HEK293T (cell line): ENCODE measurements at regions not wholly inside any gene's neighbourhood (a gene's known extent, or its start where the extent isn't known, plus 50 kb on each side); places are given as distances from the start of the nearest gene placed in this dataset.

Experiments
- CTCF ChIA-PET: fragments of 350-600 bp; formaldehyde crosslinking; extraction: SDS; loops from one replicate; lab custom pipeline; 2021; ENCODE audit warnings: antibody characterized with exemption, inconsistent platforms; lab: Yijun Ruan, JAX
- POLR2A ChIA-PET: fragments of 350-600 bp; formaldehyde crosslinking; extraction: SDS; loops from one replicate; lab custom pipeline; 2020; ENCODE audit warnings: antibody characterized with exemption, inconsistent platforms; lab: Yijun Ruan, JAX
- DNase-seq: peaks from one replicate; pipeline ENCODE4 v3.0.0; 2012; ENCODE audit warnings: mixed read lengths; ENCODE audit errors: extremely low spot score
- ARNT ChIP-seq: fragments of 450-650 bp; IDR thresholded peaks from 2 replicates; pipeline ENCODE4 v1.6.1; 2017; ENCODE audit warnings: mild to moderate bottlenecking
- BHLHE40 ChIP-seq: fragments of 450-650 bp; IDR thresholded peaks from 2 replicates; pipeline ENCODE4 v1.6.1; 2016; ENCODE audit warnings: mild to moderate bottlenecking, moderate library complexity, borderline replicate concordance
- CTBP1 ChIP-seq: fragments of 450-650 bp; IDR thresholded peaks from 2 replicates; pipeline ENCODE4 v1.6.1; 2016; ENCODE audit warnings: borderline replicate concordance
- ELF4 ChIP-seq: fragments of 450-650 bp; IDR thresholded peaks from 2 replicates; pipeline ENCODE4 v1.6.1; 2017; ENCODE audit warnings: antibody characterized with exemption
- FOXA1 ChIP-seq: fragments of 450-650 bp; IDR thresholded peaks from 2 replicates; pipeline ENCODE4 v1.6.1; 2016; ENCODE audit warnings: mild to moderate bottlenecking
- FOXK2 ChIP-seq: fragments of 450-650 bp; IDR thresholded peaks from 2 replicates; pipeline ENCODE4 v1.6.1; 2016; ENCODE audit warnings: mild to moderate bottlenecking
- FOXM1 ChIP-seq: fragments of 450-650 bp; IDR thresholded peaks from 2 replicates; pipeline ENCODE4 v1.6.1; 2017; ENCODE audit warnings: mild to moderate bottlenecking, borderline replicate concordance
- HDGF ChIP-seq: fragments of 450-650 bp; IDR thresholded peaks from 2 replicates; pipeline ENCODE4 v1.6.1; 2017; ENCODE audit warnings: antibody characterized with exemption, borderline replicate concordance
- L3MBTL2 ChIP-seq: fragments of 450-650 bp; conservative IDR thresholded peaks from 2 replicates; pipeline ENCODE4 v1.6.1; 2016; ENCODE audit warnings: mild to moderate bottlenecking
- LEF1 ChIP-seq: fragments of 450-650 bp; IDR thresholded peaks from 2 replicates; pipeline ENCODE4 v1.6.1; 2017; ENCODE audit warnings: mild to moderate bottlenecking, borderline replicate concordance
- NFRKB ChIP-seq: fragments of 450-650 bp; IDR thresholded peaks from 2 replicates; pipeline ENCODE4 v1.6.1; 2016; ENCODE audit warnings: mild to moderate bottlenecking, moderate library complexity
- SP1 ChIP-seq: fragments of 450-650 bp; IDR thresholded peaks from 2 replicates; pipeline ENCODE4 v1.6.1; 2017
- SUZ12 ChIP-seq: fragments of 450-650 bp; IDR thresholded peaks from 2 replicates; pipeline ENCODE4 v1.6.1; 2016; ENCODE audit warnings: mild to moderate bottlenecking
- TARDBP ChIP-seq: fragments of 450-650 bp; IDR thresholded peaks from 2 replicates; pipeline ENCODE4 v1.6.1; 2016
- ZNF384 ChIP-seq: fragments of 450-650 bp; IDR thresholded peaks from 2 replicates; pipeline ENCODE4 v1.6.1; 2016
- TF ChIP-seq, protein P1 (sequence below): fragments of 450-650 bp; IDR thresholded peaks from 2 replicates; pipeline ENCODE4 v1.6.1; 2016

DNA sequence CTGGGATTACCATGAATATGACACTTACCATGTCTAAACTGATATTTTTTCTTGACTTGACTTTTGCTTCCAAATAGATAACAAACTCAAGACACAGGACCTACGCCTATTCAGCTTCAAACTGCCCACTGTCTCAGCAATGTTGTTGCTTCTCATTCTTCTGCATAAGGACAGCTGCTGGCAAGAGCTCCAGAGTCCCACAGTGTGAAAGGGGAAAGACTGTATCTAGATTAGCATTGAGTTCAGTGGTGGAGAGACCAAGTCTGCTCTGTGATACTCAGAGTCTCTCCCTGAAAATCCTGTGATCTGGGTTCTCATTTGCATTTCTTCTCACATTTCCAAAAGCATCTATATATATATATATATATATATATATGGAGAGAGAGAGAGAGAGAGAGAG lies 247.9 kb upstream of the NT5C1B start:
- CTCF ChIA-PET: no interaction called here
- POLR2A ChIA-PET: no interaction called here
- DNase-seq: no peak
- TF ChIP-seq TARDBP: no peak
- no peak for TF ChIP-seq ZNF384
- TF ChIP-seq BHLHE40: no peak
- no peak for TF ChIP-seq FOXA1
- TF ChIP-seq CTBP1: no peak
- TF ChIP-seq HDGF: no peak
- no peak for TF ChIP-seq ARNT
- TF ChIP-seq NFRKB: no peak
- no peak for TF ChIP-seq FOXM1
- TF ChIP-seq, protein P1, sequence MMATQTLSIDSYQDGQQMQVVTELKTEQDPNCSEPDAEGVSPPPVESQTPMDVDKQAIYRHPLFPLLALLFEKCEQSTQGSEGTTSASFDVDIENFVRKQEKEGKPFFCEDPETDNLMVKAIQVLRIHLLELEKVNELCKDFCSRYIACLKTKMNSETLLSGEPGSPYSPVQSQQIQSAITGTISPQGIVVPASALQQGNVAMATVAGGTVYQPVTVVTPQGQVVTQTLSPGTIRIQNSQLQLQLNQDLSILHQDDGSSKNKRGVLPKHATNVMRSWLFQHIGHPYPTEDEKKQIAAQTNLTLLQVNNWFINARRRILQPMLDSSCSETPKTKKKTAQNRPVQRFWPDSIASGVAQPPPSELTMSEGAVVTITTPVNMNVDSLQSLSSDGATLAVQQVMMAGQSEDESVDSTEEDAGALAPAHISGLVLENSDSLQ: no peak
- no peak for TF ChIP-seq ELF4
- no peak for TF ChIP-seq FOXK2
- no peak for TF ChIP-seq SP1
- TF ChIP-seq SUZ12: no peak
- no peak for TF ChIP-seq L3MBTL2
- TF ChIP-seq LEF1: no peak

DNA sequence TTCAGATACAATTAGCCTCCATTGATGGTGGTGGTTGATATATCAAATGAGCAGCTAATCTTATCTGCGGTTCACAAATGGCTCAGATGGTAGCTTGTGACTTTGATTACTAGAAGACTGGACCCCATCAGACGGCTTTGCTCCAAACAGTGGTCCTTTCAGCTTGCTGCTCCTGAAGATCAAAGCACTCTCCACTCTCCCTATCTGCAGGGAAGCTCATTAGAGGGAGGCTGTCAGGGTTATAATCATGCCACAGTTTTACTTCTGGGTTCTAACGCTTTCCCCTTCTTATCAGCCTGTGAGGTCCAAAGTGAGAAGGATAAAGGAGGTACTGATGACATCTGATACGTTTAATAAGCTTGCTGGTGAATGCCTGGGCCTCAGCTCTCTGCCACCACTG lies 247.1 kb upstream of the NT5C1B start:
- POLR2A ChIA-PET: no interaction called here
- TF ChIP-seq CTBP1 (no peak), ARNT (no peak), ELF4 (no peak), NFRKB (no peak), SUZ12 (no peak)
- DNase-seq: no peak
- CTCF ChIA-PET: interaction anchor here (1.2 kb wide), 1 partner anchor 353 kb away, joined by 3 read pairs; no protein-coding TSS in a partner anchor

DNA sequence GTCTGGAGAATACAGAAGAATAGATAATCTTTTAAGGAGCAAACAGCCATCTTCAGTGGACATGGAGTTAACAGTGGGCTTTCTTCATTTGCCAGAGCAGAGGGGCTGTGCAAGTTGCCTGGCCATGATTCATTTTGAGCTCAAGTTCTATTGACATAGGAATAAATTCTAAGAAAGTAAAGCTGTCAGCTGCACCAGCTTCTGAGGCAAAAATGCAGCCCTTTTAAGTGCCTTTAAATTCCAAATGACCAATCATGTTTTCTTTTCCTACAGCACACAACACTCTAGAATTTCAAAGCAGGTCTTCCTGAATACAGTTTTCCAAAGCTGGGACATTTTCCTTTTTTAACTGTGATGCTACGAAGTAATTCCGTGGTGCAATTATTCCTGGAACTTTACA lies 246.4 kb upstream of the NT5C1B start:
- ChIA-PET CTCF (interaction anchor here (1.2 kb wide), 1 partner anchor 352 kb away, joined by 3 read pairs; no protein-coding TSS in a partner anchor), POLR2A (no interaction called here)
- no peak for TF ChIP-seq SUZ12
- no peak for TF ChIP-seq HDGF
- no peak for TF ChIP-seq SP1
- no peak for TF ChIP-seq CTBP1
- no peak for TF ChIP-seq ARNT
- no peak for TF ChIP-seq NFRKB
- no peak for TF ChIP-seq LEF1
- TF ChIP-seq L3MBTL2: no peak
- TF ChIP-seq BHLHE40: no peak
- TF ChIP-seq ZNF384: no peak
- TF ChIP-seq, protein P1: no peak
- no peak for TF ChIP-seq FOXM1
- TF ChIP-seq TARDBP: no peak
- DNase-seq: no peak

DNA sequence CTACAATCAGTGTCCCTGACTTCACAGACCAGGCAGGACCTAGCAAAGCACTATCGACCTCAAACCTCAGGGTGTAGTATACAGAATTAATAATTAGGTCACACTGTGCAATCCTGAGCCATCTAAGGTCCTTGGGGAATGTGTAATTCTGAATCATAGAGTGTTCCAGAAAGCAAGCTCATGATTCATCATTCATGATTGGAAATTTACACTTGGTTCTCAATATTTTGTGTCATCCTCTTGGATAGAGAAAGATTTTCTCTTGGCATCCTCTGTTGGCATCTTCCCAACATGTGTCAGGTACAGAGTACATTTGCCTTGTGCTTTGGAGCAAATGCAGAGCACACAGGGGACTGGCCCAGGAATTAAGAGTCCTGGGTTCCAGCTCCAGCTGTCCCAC lies 245.0 kb upstream of the NT5C1B start:
- no peak for DNase-seq

DNA sequence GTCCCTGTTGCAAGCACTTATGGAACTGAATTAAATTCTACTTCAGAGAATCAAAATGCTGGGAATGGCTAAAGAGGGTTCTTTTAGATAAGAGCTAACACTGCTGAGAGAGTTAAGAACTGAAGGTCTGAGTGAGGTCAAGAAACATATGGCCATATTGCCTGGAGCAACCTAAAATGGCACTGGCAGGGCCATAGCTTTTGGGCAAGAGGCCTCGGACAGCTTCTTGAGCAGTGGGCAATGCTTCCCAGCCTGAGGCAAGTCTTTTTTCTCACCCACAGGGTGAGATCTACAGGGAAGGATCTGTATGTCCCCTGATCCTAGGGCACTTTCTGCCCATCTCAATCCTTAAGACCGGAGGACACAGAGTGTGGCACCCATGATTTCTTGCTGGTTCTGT lies 244.6 kb upstream of the NT5C1B start:
- no peak for DNase-seq
- POLR2A ChIA-PET: no interaction called here
- CTCF ChIA-PET: no interaction called here
- no peak for TF ChIP-seq FOXK2
- no peak for TF ChIP-seq FOXM1
- TF ChIP-seq ARNT: no peak
- TF ChIP-seq CTBP1: no peak
- TF ChIP-seq ELF4: no peak
- no peak for TF ChIP-seq BHLHE40
- TF ChIP-seq ZNF384: no peak
- TF ChIP-seq, protein P1: no peak
- no peak for TF ChIP-seq FOXA1
- no peak for TF ChIP-seq NFRKB

More for the DNA sequence above, 245.0 kb upstream of the NT5C1B start:
- ChIA-PET CTCF (no interaction called here), POLR2A (no interaction called here)
- TF ChIP-seq FOXA1 (no peak), HDGF (no peak), CTBP1 (no peak), ELF4 (no peak), FOXM1 (no peak), L3MBTL2 (no peak)

DNA sequence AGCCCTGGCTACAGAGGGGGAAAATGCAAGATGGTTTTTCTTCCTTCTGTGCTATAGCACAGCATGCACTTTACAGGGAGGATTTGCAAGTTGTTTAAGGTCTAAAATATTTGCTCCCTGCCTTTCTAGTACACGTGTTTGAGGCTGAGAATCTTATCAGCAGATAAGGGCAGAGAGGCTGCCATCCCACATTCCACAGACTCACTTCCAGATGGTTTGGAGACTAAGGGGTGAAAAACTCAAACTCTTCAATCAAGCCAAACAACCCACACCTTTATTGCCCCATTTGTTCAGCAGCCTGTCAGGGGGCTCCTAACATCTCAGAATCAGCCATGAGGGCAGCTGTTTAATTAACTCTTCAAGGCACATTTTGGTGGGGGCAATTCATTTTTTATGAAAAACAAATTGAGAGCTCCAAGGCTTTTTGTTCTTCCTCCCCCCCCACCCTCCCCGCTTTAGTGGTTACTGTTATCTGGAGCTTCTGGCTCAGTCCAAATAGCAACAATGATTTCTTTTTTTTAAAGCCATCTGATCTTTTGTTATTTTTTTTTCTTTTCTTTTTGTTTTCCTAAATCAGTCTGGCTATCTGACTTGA lies 242.6 kb upstream of the NT5C1B start:
- DNase-seq: no peak
- TF ChIP-seq HDGF: no peak
- TF ChIP-seq FOXM1: no peak
- no peak for TF ChIP-seq FOXA1
- TF ChIP-seq SUZ12: no peak
- no peak for TF ChIP-seq CTBP1
- TF ChIP-seq TARDBP: no peak
- no peak for TF ChIP-seq FOXK2
- TF ChIP-seq ARNT: no peak
- TF ChIP-seq, protein P1: no peak
- no peak for TF ChIP-seq LEF1
- no peak for TF ChIP-seq SP1
- no peak for TF ChIP-seq BHLHE40
- TF ChIP-seq NFRKB: no peak
- TF ChIP-seq ELF4: no peak
- TF ChIP-seq ZNF384: no peak
- no peak for TF ChIP-seq L3MBTL2
- ChIA-PET CTCF (no interaction called here), POLR2A (no interaction called here)
